ENCODE measurements at regions not wholly inside any gene's neighbourhood (a gene's known extent, or its start where the extent isn't known, plus 50 kb on each side); places are given as distances from the start of the nearest gene placed in this dataset.
"Not testable (repeated sequence)": the region's sequence is repeated elsewhere in the genome, so short reads cannot be mapped to it uniquely, and the experiment has no call there.

DNA sequence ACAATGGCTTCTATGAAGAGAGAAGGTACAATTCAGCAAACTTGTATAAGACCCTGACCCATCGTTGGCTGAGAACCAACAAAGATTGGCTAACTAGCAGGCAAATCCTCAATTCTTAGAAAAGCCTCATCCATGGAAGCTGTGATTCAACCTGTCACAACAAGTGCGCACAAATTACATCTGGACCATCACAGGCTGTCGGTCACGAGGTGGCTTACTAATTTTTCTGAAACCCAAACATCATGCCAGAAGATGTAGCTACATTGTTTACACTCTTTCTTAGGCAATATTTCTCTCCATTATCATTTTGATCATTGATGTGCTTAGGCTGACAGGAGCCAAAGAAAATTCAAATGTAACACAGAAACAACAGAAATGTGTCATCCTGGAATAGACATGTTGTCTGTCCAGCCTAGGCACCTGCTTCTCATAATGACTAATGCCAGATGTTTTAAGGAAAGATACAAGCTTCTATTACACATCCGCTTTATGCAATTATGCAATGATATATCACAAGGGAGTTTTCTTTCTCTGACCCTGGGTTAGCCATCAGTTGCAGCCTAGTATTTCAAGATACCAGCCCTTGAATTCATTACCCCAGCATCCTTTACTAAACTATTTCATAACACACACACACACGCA is 92.9 kb upstream of the DIO2 start:
- Histone ChIP-seq H3K9me3 (ENCODE audit: control insufficient read depth in 2 of 2, low read length in 2 of 2) (no peaks in the 10 kb centered on the region), H3K36me3 (ENCODE audit: control insufficient read depth in 2 of 2, insufficient read depth in 2 of 2, low read length in 2 of 2) (no peaks in the 10 kb centered on the region), H3K9ac (ENCODE audit: low read length in 2 of 2) (no peak overlapping the region), H3K4me3 (ENCODE audit: low read length in 2 of 2) (no peak overlapping the region), H3K27ac (ENCODE audit: low read length) (no peak overlapping the region), H3K27me3 (ENCODE audit: control insufficient read depth in 1 of 2, insufficient read depth in 2 of 2, low read length in 2 of 2) (no peaks in the 10 kb centered on the region), H3K4me1 (ENCODE audit: control insufficient read depth, insufficient read depth, low read length) (no peaks in the 10 kb centered on the region)

DNA sequence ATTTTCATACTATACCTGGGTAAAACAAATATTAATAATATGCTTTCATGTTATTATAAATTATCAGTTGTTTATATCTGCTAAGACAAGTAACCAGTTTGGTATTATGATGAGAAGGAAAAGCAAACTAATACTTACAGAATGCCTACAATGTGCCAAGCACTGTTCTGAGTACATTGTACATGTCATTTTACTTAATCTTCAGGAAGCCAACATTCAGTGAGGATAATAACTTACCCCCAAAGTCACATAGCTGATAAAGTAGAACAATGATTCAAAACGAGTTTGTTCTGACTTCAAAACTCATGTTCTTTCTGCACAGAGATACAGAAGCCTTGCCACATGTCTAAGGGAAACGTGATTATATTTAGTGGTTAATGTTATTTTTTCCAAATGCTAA is 89.0 kb upstream of the DIO2 start:
- Histone ChIP-seq H3K27ac (ENCODE audit: low read length) (no peak overlapping the region), H3K4me3 (ENCODE audit: low read length in 2 of 2) (no peak overlapping the region), H3K36me3 (ENCODE audit: control insufficient read depth in 2 of 2, insufficient read depth in 2 of 2, low read length in 2 of 2) (no peaks in the 10 kb centered on the region), H3K4me1 (ENCODE audit: control insufficient read depth, insufficient read depth, low read length) (no peaks in the 10 kb centered on the region), H3K9ac (ENCODE audit: low read length in 2 of 2) (no peak overlapping the region), H3K27me3 (ENCODE audit: control insufficient read depth in 1 of 2, insufficient read depth in 2 of 2, low read length in 2 of 2) (no peaks in the 10 kb centered on the region), H3K9me3 (ENCODE audit: control insufficient read depth in 2 of 2, low read length in 2 of 2) (no peaks in the 10 kb centered on the region)

DNA sequence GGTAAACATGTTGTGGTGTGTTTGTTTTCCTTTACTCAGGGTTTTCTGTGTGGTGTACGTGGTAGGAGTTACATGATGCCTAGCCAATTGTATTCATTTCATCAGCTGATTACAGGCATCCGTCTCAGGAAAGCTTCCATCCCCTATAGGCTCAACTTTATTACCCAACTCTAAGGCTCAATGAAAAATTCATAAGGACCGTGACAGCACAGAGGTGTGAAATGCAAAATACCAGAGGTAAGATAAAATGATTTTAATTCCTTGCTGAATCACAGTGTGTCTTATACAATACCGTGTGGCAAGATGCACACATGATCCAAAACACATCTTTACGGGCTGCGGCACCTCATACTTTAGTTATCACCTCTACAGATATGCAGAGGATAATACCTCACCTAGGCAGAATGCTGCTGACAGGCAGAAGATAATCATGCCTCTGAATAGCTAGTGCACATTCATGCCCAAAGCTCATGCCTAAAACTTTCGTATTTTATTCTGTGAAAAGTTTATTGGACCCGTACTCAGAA is 87.2 kb upstream of the DIO2 start:
- Histone ChIP-seq H3K9me3 (ENCODE audit: control insufficient read depth in 2 of 2, low read length in 2 of 2) (no peaks in the 10 kb centered on the region), H3K36me3 (ENCODE audit: control insufficient read depth in 2 of 2, insufficient read depth in 2 of 2, low read length in 2 of 2) (no peaks in the 10 kb centered on the region)

DNA sequence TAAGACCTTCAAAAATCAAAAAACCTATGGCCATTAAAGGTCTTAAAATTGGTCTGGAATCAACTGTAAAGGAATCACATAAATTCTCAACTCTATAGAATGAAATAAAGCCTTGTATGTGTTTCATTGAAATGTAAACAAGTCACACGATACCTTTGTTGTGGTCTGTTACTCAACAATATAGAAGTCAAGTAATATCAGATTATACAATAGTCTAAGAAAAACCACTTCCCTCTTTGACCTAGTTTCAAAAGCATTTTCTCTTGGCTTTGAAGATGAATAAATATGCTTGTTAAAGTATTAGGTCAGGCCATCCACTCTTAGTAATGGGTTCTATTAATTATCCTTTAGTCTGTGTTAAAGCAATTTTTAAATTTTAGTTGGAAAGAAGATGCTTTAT is 79.8 kb upstream of the DIO2 start:
- Histone ChIP-seq H3K9ac (ENCODE audit: low read length in 2 of 2) (no peak overlapping the region), H3K4me3 (ENCODE audit: low read length in 2 of 2) (no peak overlapping the region), H3K27me3 (ENCODE audit: control insufficient read depth in 1 of 2, insufficient read depth in 2 of 2, low read length in 2 of 2) (no peaks in the 10 kb centered on the region), H3K36me3 (ENCODE audit: control insufficient read depth in 2 of 2, insufficient read depth in 2 of 2, low read length in 2 of 2) (no peaks in the 10 kb centered on the region), H3K27ac (ENCODE audit: low read length) (no peak overlapping the region), H3K9me3 (ENCODE audit: control insufficient read depth in 2 of 2, low read length in 2 of 2) (no peaks in the 10 kb centered on the region), H3K4me1 (ENCODE audit: control insufficient read depth, insufficient read depth, low read length) (no peaks in the 10 kb centered on the region)

More for the DNA sequence above, 87.2 kb upstream of the DIO2 start:
- Histone ChIP-seq H3K27ac (ENCODE audit: low read length) (no peak overlapping the region), H3K9ac (ENCODE audit: low read length in 2 of 2) (no peak overlapping the region), H3K27me3 (ENCODE audit: control insufficient read depth in 1 of 2, insufficient read depth in 2 of 2, low read length in 2 of 2) (no peaks in the 10 kb centered on the region), H3K4me3 (ENCODE audit: low read length in 2 of 2) (no peak overlapping the region), H3K4me1 (ENCODE audit: control insufficient read depth, insufficient read depth, low read length) (no peaks in the 10 kb centered on the region)

DNA sequence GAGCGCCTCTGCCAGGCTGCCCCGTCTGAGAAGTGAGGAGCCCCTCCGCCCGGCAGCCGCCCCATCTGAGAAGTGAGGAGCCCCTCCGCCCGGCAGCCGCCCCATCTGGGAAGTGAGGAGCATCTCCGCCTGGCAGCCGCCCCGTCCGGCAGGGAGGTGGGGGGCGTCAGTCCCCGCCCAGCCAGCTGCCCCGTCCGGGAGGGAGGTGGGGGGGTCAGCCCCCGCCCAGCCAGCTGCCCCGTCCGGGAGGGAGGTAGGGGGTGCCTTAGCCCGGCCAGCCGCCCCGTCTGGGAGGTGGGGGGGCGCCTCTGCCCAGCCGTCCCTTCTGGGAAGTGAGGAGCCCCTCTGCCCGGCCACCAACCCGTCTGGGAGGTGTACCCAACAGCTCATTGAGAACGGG is 75.4 kb upstream of the DIO2 start:
- not testable (repeated sequence) for H3K27me3 ChIP-seq (ENCODE audit: control insufficient read depth in 1 of 2, insufficient read depth in 2 of 2, low read length in 2 of 2); H3K4me3 ChIP-seq (ENCODE audit: low read length in 2 of 2); H3K27ac ChIP-seq (ENCODE audit: low read length); H3K36me3 ChIP-seq (ENCODE audit: control insufficient read depth in 2 of 2, insufficient read depth in 2 of 2, low read length in 2 of 2); H3K9ac ChIP-seq (ENCODE audit: low read length in 2 of 2); H3K4me1 ChIP-seq (ENCODE audit: control insufficient read depth, insufficient read depth, low read length); H3K9me3 ChIP-seq (ENCODE audit: control insufficient read depth in 2 of 2, low read length in 2 of 2)

DNA sequence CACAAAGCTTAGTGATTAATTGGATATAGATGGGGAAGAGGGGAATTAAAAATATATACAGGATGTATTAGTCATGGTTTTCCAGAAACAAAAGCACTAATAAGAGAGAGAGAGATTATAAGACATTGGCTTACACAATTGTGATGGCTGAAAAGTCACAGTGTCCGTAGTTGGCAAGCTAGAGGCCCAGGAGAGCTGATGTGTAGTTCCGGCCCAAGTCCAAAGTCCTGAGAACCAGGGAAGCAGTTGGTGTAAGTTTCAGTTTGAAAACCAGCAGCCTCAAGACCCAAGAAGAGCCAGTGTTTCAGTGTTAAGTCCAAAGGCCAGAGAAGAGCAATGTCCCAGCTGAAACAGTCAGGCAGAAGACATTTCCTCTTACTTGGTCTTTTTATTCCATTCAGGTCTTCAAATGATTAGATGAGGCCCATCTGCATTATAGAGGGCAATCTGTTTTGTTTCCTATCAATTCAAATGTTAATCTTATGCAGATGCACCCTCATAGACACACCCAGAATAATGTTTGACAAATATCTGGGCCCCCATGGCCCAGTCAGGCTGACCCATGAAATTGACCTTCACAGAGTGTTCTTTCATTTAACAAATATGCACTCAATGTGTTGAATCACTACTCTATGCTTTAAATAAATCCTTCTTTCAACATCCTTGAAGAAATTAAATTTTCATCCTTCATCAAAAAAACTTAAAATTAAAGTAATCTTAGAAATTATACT is 67.2 kb upstream of the DIO2 start:
- Histone ChIP-seq H3K4me3 (ENCODE audit: low read length in 2 of 2) (no peak overlapping the region), H3K9me3 (ENCODE audit: control insufficient read depth in 2 of 2, low read length in 2 of 2) (no peaks in the 10 kb centered on the region), H3K36me3 (ENCODE audit: control insufficient read depth in 2 of 2, insufficient read depth in 2 of 2, low read length in 2 of 2) (no peaks in the 10 kb centered on the region), H3K4me1 (ENCODE audit: control insufficient read depth, insufficient read depth, low read length) (no peaks in the 10 kb centered on the region), H3K27me3 (ENCODE audit: control insufficient read depth in 1 of 2, insufficient read depth in 2 of 2, low read length in 2 of 2) (no peaks in the 10 kb centered on the region), H3K27ac (ENCODE audit: low read length) (no peak overlapping the region), H3K9ac (ENCODE audit: low read length in 2 of 2) (no peak overlapping the region)

DNA sequence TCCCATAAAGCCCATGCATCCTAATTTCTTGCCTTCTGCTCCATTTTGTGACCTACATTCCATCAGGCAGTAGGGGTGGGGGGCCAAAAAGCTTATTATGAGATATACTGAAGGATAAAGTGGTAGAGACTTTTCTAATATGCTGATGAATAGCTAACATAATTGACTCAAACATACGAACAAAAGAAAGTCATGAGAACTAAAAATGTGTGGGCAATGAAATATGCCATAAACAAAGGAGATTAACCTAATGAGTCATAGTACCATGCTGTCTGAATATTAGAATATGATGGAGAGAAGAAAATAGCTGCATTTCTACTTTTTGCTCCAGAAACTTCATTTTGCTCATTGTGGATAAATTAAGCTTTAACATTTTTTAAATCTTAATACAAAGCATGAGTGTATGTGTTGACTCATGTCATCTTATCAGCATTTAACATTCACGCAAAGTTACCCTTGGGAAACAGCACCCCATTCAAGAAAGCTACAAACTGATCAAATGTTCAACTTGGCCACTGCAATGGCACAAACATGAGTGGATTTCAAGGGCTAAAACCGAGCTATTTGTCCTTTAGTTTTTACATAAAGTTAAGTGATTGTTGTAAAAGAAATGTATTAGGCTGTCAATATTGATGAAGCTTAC is 64.0 kb upstream of the DIO2 start:
- H3K27ac ChIP-seq (ENCODE audit: low read length): no peak overlapping the region

DNA sequence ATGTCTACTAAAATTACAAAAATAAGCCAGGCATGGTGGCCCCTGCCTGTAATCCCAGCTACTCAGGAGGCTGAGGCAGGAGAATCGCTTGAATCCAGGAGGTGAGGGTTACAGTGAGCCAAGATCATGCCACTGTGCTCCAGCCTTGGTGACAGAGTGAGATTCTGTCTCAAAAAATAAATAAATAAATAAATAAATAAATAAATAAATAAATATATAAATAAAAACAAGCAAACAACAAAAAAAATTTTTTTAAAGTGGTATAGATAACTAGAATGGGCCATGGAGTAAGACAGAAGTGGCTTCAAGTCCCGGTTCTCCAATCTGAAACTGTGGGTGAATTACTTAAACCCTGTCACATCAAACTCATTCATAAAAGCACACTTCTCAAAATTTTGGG is 63.0 kb upstream of the DIO2 start:
- H3K4me3 ChIP-seq (ENCODE audit: low read length in 2 of 2); H3K36me3 ChIP-seq (ENCODE audit: control insufficient read depth in 2 of 2, insufficient read depth in 2 of 2, low read length in 2 of 2); H3K27ac ChIP-seq (ENCODE audit: low read length); H3K9ac ChIP-seq (ENCODE audit: low read length in 2 of 2); H3K27me3 ChIP-seq (ENCODE audit: control insufficient read depth in 1 of 2, insufficient read depth in 2 of 2, low read length in 2 of 2); H3K9me3 ChIP-seq (ENCODE audit: control insufficient read depth in 2 of 2, low read length in 2 of 2); H3K4me1 ChIP-seq (ENCODE audit: control insufficient read depth, insufficient read depth, low read length): not testable (repeated sequence)

More for the DNA sequence above, 64.0 kb upstream of the DIO2 start:
- Histone ChIP-seq H3K9ac (ENCODE audit: low read length in 2 of 2) (no peak overlapping the region), H3K4me3 (ENCODE audit: low read length in 2 of 2) (no peak overlapping the region), H3K4me1 (ENCODE audit: control insufficient read depth, insufficient read depth, low read length) (no peaks in the 10 kb centered on the region), H3K27me3 (ENCODE audit: control insufficient read depth in 1 of 2, insufficient read depth in 2 of 2, low read length in 2 of 2) (no peaks in the 10 kb centered on the region), H3K9me3 (ENCODE audit: control insufficient read depth in 2 of 2, low read length in 2 of 2) (no peaks in the 10 kb centered on the region), H3K36me3 (ENCODE audit: control insufficient read depth in 2 of 2, insufficient read depth in 2 of 2, low read length in 2 of 2) (no peaks in the 10 kb centered on the region)

DNA sequence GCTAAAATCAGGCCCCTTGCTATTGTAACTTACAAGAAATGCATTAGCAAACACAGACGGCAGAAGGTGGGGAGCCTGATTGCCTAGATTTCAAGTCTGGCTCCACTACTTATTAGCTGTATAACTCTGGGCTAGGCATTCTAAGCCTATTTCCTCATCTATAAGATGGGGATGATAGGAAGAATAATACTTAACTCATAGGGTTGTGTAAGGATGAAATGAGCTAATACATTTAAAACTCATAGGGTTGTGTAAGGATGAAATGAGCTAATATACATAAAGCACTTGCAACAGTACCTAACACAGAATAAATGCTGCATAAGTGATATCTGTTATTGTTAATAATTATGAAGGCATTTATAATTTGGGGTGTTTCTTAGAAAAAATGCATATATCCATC is 60.1 kb upstream of the DIO2 start:
- H3K36me3 ChIP-seq (ENCODE audit: control insufficient read depth in 2 of 2, insufficient read depth in 2 of 2, low read length in 2 of 2): no peaks in the 10 kb centered on the region
- no peaks in the 10 kb centered on the region for H3K4me1 ChIP-seq (ENCODE audit: control insufficient read depth, insufficient read depth, low read length)
- no peaks in the 10 kb centered on the region for H3K9me3 ChIP-seq (ENCODE audit: control insufficient read depth in 2 of 2, low read length in 2 of 2)
- no peaks in the 10 kb centered on the region for H3K27me3 ChIP-seq (ENCODE audit: control insufficient read depth in 1 of 2, insufficient read depth in 2 of 2, low read length in 2 of 2)
- H3K4me3 ChIP-seq (ENCODE audit: low read length in 2 of 2): no peak overlapping the region
- no peak overlapping the region for H3K27ac ChIP-seq (ENCODE audit: low read length)
- no peak overlapping the region for H3K9ac ChIP-seq (ENCODE audit: low read length in 2 of 2)

DNA sequence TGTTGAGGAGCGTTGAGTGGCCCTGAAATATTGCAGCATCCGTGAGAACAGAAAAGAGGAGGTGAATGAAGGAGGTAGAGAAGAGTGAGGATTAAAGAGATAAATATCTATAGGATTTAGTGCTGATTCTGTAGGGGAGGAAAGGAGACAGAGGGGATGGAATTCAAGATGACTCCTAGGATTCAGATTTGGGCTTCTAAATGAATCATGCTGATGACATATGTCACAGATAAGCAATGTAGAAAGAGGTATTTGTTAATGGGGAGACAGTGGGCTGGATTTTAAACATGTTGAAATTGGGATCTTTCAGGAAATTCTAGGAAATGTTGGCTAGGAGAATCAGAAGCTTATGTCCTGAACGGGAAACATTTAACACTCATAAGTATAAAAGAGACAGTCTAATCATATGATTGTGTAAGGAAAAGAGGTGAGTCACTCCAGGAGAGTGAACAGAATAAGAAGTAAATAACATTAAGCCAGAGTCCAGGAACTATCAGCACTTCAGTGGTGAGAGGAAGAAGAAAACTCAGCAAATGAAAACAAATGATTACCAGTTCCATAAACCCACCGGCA is 58.1 kb upstream of the DIO2 start:
- Histone ChIP-seq H3K36me3 (ENCODE audit: control insufficient read depth in 2 of 2, insufficient read depth in 2 of 2, low read length in 2 of 2) (no peaks in the 10 kb centered on the region), H3K9me3 (ENCODE audit: control insufficient read depth in 2 of 2, low read length in 2 of 2) (no peaks in the 10 kb centered on the region), H3K27me3 (ENCODE audit: control insufficient read depth in 1 of 2, insufficient read depth in 2 of 2, low read length in 2 of 2) (no peaks in the 10 kb centered on the region), H3K9ac (ENCODE audit: low read length in 2 of 2) (no peak overlapping the region), H3K27ac (ENCODE audit: low read length) (no peak overlapping the region), H3K4me3 (ENCODE audit: low read length in 2 of 2) (no peak overlapping the region), H3K4me1 (ENCODE audit: control insufficient read depth, insufficient read depth, low read length) (no peaks in the 10 kb centered on the region)
